ENCODE measurements at regions not wholly inside any gene's neighbourhood (a gene's known extent, or its start where the extent isn't known, plus 50 kb on each side); places are given as distances from the start of the nearest gene placed in this dataset.
"Not testable (repeated sequence)": the region's sequence is repeated elsewhere in the genome, so short reads cannot be mapped to it uniquely, and the experiment has no call there.

DNA sequence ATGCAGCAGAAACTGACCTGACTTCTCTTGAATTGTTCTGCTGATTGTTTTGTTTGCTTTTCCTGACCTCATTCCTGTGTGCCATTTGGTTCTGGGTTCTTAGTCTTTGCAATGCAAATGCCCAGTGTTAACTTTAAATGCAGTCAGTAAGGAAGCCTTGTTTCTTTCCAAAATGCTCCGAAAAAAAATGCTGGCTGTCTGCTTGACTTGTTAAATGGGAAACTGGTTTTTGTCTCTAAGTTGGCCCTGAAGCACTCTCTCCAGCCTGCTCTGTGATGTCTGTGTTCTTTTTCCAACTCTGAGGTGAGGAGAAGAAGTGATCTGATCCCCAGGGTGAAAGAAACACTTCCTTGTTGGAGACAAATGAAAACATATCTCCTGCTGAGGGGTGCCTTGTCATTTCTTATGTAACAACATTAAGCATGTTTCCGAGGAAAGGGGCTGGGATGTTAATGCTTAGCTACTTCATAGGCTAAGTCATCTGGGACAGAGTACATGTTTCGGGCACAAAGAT is 256.3 kb upstream of the ADGRL4 start:
- DNase-seq (ENCODE audit: low spot score in 2 of 2) (no peak), ATAC-seq (no peak)
- H3K9me3 Mint-ChIP-seq, result peaks cover 0 to 5% of the 10 kb centered on the region in 2 donors
- no peaks in the 10 kb centered on the region for H3K36me3 Mint-ChIP-seq
- H3K27ac Mint-ChIP-seq, result no peak overlapping the region

DNA sequence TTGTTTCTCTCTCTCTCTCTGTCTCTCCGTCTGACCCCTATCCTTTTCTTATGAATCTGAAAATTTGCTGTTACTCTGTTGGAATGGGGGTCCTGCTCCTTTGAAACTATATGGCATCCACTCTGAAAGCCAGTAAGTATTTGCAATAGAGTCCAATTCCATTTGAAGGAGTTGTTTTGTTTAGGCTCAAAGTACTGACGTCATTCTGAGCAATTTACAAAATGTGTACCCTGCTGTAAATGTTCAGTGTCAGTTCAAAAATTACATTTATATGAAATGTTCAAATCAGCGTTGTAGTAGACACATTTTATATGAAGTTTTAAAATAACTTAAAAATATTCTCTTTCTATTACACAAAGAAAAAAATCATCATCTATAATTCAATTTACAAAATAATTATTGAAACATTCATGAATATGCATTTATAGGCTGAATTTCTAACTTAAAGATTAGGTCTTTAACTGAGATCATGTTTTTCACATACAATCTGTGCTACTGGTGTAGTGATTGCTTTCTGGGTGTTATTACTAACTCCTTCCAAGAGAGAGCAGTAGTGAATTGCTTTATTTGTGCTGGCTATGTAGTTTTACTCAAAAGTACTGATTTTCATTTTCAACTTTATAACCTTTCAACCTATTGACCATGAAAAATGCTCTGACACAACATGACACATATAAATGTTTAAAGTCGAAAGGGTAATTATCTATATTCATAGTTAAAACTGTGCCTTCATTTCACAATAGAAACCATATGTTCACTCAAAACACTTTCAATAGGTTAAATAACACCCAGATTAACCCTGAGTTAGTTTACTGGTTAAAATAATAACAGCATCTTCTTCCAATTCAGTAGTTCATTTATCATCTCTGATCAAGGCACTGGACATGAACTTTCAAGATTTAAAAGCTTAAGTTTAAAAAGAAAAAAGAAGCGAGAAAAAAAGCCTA is 253.1 kb upstream of the ADGRL4 start:
- no peaks in the 10 kb centered on the region for H3K9me3 Mint-ChIP-seq
- ATAC-seq, result no peak

DNA sequence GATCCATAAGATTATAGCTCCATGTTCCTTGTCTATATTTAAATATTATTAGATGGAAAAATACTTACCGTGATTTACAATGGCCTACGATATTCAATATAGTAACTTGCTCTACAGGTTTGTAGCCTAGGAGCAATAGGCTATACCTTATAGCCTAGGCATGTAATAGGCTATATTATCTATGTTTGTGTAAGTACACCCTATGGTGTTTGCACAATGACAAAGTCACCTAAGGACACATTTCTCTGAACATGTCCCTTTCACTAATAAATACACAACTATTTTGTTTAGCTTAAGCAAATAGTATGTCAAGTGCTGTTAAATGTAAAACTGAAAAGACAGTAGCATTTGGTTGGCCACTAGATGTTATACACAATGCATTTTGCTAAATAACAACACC is 248.9 kb upstream of the ADGRL4 start:
- H3K9me3 Mint-ChIP-seq, result no peaks in the 10 kb centered on the region
- ATAC-seq (no peak), DNase-seq (ENCODE audit: low spot score in 2 of 2) (no peak)
- H3K36me3 Mint-ChIP-seq, result no peaks in the 10 kb centered on the region
- no peak overlapping the region for H3K27ac Mint-ChIP-seq

More for the DNA sequence above, 253.1 kb upstream of the ADGRL4 start:
- H3K36me3 Mint-ChIP-seq, result no peaks in the 10 kb centered on the region
- no peak for DNase-seq (ENCODE audit: low spot score in 2 of 2)
- H3K27ac Mint-ChIP-seq, result no peak overlapping the region

DNA sequence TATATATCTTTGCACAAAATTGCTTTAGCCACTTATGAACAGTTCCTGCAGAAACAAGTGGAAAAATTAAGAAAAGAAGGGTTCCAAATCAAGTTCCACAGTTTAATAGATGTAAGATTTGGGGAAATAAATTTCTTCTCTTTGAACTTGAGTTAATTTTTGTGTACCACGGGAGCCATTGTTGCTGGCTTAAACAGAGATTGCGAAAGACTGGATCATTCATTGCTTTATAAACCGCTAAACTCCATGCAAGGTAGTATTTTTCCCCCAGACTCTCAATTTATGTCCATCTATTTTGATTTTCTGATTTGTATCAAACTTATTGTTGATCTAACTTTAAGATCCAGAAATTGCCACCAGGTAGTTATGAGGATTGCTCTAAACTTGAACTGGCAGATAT is 246.1 kb upstream of the ADGRL4 start:
- no peaks in the 10 kb centered on the region for H3K36me3 Mint-ChIP-seq
- peaks cover 0 to 4% of the 10 kb centered on the region in 2 donors for H3K9me3 Mint-ChIP-seq
- ATAC-seq, result no peak
- DNase-seq (ENCODE audit: low spot score in 2 of 2), result no peak
- no peak overlapping the region for H3K27ac Mint-ChIP-seq

DNA sequence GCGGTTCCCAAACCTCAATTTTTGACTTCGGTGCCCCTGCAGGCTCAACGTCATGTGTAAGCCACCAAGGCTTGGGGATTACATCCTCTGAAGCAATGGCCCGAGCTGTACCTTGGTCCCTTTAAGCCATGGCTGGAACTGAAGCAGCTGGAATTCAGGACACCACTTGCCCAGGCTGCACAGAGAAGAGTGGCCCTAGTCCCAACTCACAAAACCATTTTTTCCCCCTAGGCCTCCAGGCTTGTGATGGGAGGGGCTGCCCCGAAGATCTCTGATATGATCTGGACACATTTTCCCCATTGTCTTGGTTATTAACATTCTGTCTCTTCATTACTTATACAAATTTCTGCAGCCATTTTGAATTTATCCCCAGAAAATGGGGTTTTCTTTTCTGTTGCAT is 233.3 kb upstream of the ADGRL4 start:
- ATAC-seq (no peak), DNase-seq (ENCODE audit: low spot score in 2 of 2) (no peak)
- H3K36me3 Mint-ChIP-seq, result no peaks in the 10 kb centered on the region
- H3K27ac Mint-ChIP-seq, result no peak overlapping the region
- peaks cover 5 to 13% of the 10 kb centered on the region in 2 donors for H3K9me3 Mint-ChIP-seq

DNA sequence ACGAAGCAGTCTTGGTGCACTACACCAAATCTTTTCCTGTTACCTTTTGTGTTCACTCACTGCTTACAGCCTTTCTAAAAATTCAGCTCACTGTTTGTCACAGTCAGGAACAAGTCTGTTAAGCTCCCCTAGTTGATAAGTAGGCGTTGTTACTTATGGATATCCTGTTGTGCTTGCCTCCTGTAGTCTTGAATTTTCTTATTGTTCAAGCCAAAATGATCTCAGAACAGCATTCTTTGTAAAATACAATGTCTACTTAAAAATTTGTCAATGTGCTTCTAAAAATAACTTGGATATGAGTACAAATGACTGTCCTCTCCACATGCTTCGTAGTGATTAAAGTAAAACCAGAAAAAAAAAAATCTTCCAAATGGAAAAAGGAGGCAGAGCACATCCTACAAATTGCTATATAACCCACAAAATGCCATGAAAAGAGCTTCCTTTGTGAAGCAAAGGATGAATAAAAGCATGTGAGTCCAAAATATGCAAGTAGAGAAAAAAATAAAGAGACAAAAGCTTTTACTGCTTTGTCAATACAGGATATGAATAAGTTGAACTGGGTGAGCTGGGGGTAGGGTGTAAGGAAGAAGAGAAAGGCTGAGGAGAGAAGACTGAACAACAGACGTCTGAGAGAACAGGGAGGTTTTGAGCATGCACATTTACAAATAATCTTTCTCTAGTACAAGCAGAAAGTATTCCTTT is 228.9 kb upstream of the ADGRL4 start:
- Mint-ChIP-seq H3K27ac (no peak overlapping the region), H3K9me3 (peaks cover 5 to 6% of the 10 kb centered on the region in 2 donors), H3K36me3 (no peaks in the 10 kb centered on the region)
- no peak for DNase-seq (ENCODE audit: low spot score in 2 of 2)
- ATAC-seq, result no peak

DNA sequence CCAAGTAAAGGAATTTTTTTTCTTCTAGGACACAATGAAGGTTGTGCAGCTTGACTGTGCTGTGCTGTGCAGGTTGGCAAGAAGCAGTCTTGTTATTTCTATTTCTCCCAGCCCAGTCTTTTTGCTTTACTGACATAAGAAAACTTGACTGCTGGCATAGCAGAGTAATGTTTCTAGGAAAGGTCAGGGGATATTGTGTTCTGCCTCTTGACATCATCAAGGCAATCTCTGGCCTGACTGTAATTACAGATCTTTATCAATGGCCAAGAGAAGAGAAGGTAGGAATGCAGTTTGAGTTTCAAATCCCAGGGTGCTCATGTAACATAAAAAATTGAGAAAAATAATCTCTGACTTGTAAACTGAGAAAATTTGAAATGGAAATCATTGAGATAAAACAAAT is 226.3 kb upstream of the ADGRL4 start:
- no peak for DNase-seq (ENCODE audit: low spot score in 2 of 2)
- Mint-ChIP-seq H3K36me3 (no peaks in the 10 kb centered on the region), H3K27ac (no peak overlapping the region), H3K9me3 (no peaks in the 10 kb centered on the region)
- ATAC-seq, result no peak

DNA sequence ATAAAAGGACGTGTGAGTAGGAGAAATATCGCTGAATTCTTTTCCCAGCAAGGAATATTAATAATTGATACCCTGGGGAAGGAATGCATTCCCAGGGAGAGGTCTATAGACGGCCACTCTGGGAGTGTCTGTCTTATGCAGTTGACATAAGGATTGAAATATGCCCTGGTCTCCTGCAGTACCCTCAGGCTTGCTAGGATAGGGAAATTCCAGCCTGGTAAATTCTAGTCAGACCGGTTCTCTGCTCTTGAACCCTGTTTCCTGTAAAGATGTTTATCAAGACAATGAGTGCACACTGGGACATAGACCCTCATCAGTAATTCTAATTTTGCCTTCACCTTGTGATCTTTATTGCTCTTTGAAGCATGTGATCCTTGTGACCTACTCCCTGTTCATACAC is 224.2 kb upstream of the ADGRL4 start:
- H3K36me3 Mint-ChIP-seq; DNase-seq (ENCODE audit: low spot score in 2 of 2); H3K9me3 Mint-ChIP-seq; H3K27ac Mint-ChIP-seq; ATAC-seq: not testable (repeated sequence)

DNA sequence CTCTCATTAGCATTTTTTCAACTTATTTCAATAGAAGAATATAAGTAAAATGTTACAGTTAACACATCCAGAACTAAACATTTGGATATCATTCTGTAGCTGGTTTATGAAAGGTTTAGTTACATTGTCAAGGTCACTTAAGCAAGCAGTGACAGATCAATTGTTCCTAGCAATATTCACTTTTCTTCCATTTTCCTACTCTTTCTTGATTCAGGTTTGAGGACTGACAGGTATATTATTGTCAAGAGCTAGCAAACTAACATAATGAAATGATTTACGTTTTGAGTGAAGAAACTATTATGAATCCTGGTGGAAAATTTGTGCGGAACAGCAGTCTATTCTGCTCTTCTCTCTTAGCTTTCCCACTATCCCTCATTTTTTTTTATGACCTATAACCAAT is 220.4 kb upstream of the ADGRL4 start:
- ATAC-seq, result no peak
- Mint-ChIP-seq H3K36me3 (no peaks in the 10 kb centered on the region), H3K27ac (no peak overlapping the region), H3K9me3 (peaks cover 3 to 5% of the 10 kb centered on the region in 2 donors)
- no peak for DNase-seq (ENCODE audit: low spot score in 2 of 2)

DNA sequence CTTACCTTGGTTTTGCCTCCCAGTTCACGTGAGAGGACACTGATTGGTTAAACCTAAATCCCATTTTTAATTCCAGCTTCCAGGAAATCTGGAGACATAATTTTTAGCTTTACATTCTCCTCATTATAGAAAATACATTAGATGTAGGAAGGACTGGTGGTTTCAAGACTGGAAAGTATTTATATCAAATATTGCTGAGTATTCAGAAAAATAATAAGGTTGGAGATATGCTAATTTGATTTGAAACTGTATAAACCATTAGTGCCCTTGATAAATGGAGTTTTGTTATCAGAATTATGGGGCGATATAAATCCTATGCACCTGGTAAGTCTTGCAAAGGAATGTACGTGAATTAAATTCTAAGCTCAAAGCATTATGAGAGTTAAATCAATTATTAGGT is 218.0 kb upstream of the ADGRL4 start:
- Mint-ChIP-seq H3K27ac (no peak overlapping the region), H3K9me3 (peaks cover 9 to 13% of the 10 kb centered on the region in 2 donors), H3K36me3 (no peaks in the 10 kb centered on the region)
- DNase-seq (ENCODE audit: low spot score in 2 of 2) (no peak), ATAC-seq (no peak)

DNA sequence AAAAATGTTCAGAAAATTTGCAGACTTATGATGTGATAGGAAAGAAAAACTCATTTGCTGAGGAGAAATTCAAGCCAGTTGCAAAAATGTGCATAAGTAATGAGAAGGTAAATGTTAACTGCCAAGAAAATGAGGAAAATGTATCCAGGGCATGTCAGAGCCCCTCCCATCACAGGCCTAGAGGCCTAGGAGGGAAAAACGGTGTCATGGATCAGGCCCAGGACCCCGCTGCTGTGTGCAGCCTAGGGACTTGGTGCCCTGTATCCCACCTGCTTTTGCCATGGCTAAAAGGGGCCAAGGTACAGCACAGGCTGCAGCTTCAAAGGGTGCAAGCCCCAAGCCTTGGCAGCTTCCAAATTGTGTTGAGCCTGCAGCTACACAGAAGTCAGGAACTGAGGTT is 214.0 kb upstream of the ADGRL4 start:
- DNase-seq (ENCODE audit: low spot score in 2 of 2) (no peak), ATAC-seq (no peak)
- H3K27ac Mint-ChIP-seq, result no peak overlapping the region
- H3K36me3 Mint-ChIP-seq, result no peaks in the 10 kb centered on the region
- peaks cover 8 to 9% of the 10 kb centered on the region in 2 donors for H3K9me3 Mint-ChIP-seq

DNA sequence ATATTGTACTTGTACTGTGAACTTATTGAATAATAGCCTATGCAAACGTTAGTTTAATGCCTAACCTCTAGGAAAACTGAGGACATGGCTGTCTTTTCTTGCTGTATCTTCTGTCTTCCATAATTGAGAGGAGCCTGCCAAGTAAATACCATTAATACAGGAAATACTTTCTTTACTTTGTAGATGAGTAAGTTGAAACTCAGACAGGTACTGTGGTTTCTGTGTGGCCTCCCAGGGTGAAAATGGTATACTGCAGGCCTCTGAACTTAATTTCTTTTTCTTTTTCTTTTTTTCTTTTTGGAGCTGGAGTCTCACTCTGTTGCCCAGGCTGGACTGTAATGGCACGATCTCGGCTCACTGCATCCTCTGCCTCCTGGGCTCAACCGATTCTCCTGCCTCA is 208.8 kb upstream of the ADGRL4 start:
- Mint-ChIP-seq H3K9me3 (peaks cover 15% of the 10 kb centered on the region in 2 donors), H3K36me3 (no peaks in the 10 kb centered on the region), H3K27ac (no peak overlapping the region)
- DNase-seq (ENCODE audit: low spot score in 2 of 2), result no peak
- no peak for ATAC-seq

DNA sequence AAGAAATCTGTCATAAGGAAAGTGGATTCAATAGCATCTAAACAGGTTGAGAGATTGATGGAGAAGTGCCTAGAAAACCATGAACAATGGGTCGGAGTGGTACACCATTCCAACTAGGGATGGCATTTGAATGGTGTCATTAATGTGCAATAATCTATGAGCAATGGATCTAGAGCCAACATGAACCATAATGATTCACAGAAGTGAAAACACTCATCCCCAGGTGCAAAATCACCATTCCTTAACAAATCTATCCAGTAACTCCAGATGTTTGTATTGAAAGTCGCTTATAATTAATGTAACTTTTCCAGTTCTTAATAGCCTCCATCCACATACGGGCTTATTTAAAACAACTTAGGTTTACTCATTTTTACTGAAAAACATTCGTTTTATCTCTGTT is 201.3 kb upstream of the ADGRL4 start:
- DNase-seq (ENCODE audit: low spot score in 2 of 2) (no peak), ATAC-seq (no peak)
- Mint-ChIP-seq H3K36me3 (no peaks in the 10 kb centered on the region), H3K27ac (no peak overlapping the region), H3K9me3 (peaks cover 12 to 17% of the 10 kb centered on the region in 2 donors)

DNA sequence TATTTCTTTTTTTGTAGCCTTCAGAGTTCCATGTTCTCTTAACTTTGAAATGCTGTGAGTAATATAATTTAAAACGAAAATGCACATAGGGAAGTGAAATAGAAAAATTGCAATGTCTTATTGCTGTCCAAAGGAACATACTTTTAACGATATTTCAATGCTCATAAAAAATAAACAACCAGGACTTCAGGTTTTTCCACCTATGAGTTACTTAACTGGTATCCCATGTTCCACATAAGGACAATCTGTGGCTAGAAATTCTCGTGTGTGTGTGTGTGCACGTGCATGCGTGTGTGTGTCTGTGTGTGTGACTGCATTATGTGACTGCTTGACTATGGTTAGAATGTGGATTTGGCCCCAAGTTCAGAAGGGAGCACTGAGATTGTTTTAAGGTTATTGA is 200.8 kb upstream of the ADGRL4 start:
- DNase-seq (ENCODE audit: low spot score in 2 of 2) (no peak), ATAC-seq (no peak)
- H3K9me3 Mint-ChIP-seq, result peaks cover 12 to 17% of the 10 kb centered on the region in 2 donors
- no peaks in the 10 kb centered on the region for H3K36me3 Mint-ChIP-seq
- no peak overlapping the region for H3K27ac Mint-ChIP-seq

DNA sequence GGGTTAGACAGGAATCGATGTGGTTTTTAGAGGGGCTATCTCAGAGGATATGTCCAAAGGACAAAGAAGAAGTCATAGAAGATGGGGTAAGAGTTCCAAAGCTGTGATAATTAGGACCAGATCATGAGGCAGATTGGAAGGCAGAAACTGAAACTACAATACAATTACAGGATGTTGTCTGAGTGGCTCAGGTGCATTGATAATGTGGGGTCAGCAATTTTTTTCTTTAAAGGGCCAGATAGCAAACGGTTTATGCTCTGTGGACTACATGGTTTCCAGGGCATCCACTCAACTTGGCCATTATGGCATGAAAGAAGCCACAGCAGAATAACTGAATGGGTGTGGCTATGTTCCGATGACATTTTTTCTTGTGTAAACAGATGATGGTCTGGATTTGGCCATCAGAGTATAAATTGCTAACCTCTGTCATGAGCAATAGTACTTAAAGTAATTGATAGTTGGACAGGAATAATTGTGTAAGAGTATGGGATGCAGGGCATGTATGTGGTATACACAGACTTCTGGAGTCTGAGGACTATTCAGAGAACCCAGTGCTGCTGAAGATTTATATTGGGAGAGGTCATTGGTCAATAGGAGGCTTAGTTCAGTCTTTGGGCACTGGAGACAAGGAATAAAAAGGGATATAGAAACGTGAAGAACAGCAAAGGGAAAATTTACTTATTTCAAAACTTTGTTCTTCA is 198.4 kb upstream of the ADGRL4 start:
- Mint-ChIP-seq H3K27ac (no peak overlapping the region), H3K9me3 (peaks cover 3 to 8% of the 10 kb centered on the region in 2 donors), H3K36me3 (no peaks in the 10 kb centered on the region)
- DNase-seq (ENCODE audit: low spot score in 2 of 2), result no peak
- no peak for ATAC-seq

DNA sequence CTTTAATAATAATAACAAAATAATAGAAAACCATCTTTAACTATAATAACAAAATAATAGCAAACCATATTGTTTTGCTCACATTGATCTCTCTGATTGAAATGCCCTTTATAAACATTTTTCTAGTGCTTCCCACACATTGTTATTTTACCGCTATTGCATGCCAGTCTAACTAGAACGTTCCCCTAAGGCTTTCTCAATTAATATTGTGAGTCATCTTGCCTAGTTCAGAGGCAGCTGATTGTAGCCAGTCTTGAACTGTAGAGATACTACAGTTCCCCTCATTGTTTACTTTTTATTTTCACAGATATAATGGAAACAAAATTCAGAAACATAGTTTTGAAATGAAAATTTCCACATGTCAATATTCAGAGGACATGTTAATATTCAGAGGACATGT is 192.3 kb upstream of the ADGRL4 start:
- ATAC-seq (no peak), DNase-seq (ENCODE audit: low spot score in 2 of 2) (no peak)
- H3K36me3 Mint-ChIP-seq, result no peaks in the 10 kb centered on the region
- H3K27ac Mint-ChIP-seq, result no peak overlapping the region
- peaks cover 0 to 8% of the 10 kb centered on the region in 2 donors for H3K9me3 Mint-ChIP-seq

DNA sequence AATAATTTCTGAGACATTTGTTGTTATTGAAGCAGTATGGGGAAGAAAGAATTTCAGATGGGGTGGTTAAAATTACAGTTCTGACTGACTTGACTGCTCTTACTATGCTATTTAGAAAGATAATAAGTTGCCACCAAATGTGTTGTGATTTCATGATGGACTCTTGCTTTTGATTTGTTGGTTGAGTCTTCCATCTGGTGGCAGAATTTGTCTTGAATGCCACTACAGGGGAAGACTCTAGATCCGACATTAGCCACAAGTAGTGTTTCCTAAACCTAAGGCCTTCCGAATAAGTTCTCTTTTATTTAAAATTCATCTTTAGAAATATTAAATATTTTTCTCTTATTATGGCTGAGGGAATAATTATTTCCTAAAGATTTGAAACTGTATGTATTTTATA is 190.9 kb upstream of the ADGRL4 start:
- no peak for ATAC-seq

More for the DNA sequence above, 190.9 kb upstream of the ADGRL4 start:
- peaks cover under 1 to 8% of the 10 kb centered on the region in 2 donors for H3K9me3 Mint-ChIP-seq
- no peaks in the 10 kb centered on the region for H3K36me3 Mint-ChIP-seq
- H3K27ac Mint-ChIP-seq, result no peak overlapping the region
- DNase-seq (ENCODE audit: low spot score in 2 of 2), result no peak

All from activated naive CD4-positive, alpha-beta T cell treated with anti-CD3 and anti-CD28 coated beads, Interleukin-2, amount 50 U/mL, for 72 hours (primary cell).